Activated CD8-positive, alpha-beta T cell treated with anti-CD3 and anti-CD28 coated beads for 36 hours (primary cell): ENCODE measurements at regions not wholly inside any gene's neighbourhood (a gene's known extent, or its start where the extent isn't known, plus 50 kb on each side); places are given as distances from the start of the nearest gene placed in this dataset.
"Not testable (repeated sequence)": the region's sequence is repeated elsewhere in the genome, so short reads cannot be mapped to it uniquely, and the experiment has no call there.

Experiments
- ATAC-seq: fragments of 200-7000 bp; cut with Tn5 transposase; one replicate; pipeline ENCODE4 v1.10.0; 2021; ENCODE audit warnings: mild to moderate bottlenecking, moderate library complexity
- CTCF ChIA-PET: fragments of 350-600 bp; sonication (Branson Sonifier 250); formaldehyde crosslinking; loops from one replicate; lab custom pipeline; 2021; ENCODE audit warnings: antibody characterized with exemption; lab: Charles Lee
- POLR2A ChIA-PET: fragments of 350-600 bp; sonication (Branson Sonifier 250); formaldehyde crosslinking; loops from one replicate; lab custom pipeline; 2021; ENCODE audit warnings: antibody characterized with exemption; lab: Charles Lee
- DNase-seq: peaks from one replicate; pipeline ENCODE4 v3.0.0-alpha.2; 2020
- H3K27ac Mint-ChIP-seq: one replicate; pipeline ENCODE4 v1.8.0; 2021; ENCODE audit warnings: mild to moderate bottlenecking, mixed read lengths
- H3K27me3 Mint-ChIP-seq: one replicate; pipeline ENCODE4 v1.8.0; 2021; ENCODE audit warnings: mixed read lengths
- H3K36me3 Mint-ChIP-seq: one replicate; pipeline ENCODE4 v1.8.0; 2021; ENCODE audit warnings: low read depth, mixed read lengths
- H3K4me1 Mint-ChIP-seq: one replicate; pipeline ENCODE4 v1.8.0; 2021; ENCODE audit warnings: low read depth, mixed read lengths
- H3K4me3 Mint-ChIP-seq: one replicate; pipeline ENCODE4 v1.8.0; 2021; ENCODE audit warnings: mild to moderate bottlenecking, moderate library complexity, mixed read lengths
- H3K9me3 Mint-ChIP-seq: one replicate; pipeline ENCODE4 v1.8.0; 2021; ENCODE audit warnings: mixed read lengths
- CTCF ChIP-seq: fragments of 200-600 bp; IDR thresholded peaks from one replicate; pipeline ENCODE4 v1.8.0; 2022; ENCODE audit warnings: antibody characterized with exemption, mild to moderate bottlenecking
- intact Hi-C: fragments of 100-400 bp; cut with micrococcal nuclease; formaldehyde crosslinking; loops from one replicate; pipeline ENCODE4 v1.10.0; 2022

GRCh38 chr13:40368127-40368891 is 298.1 kb downstream of the FOXO1 start:
- no peak overlapping the region for H3K4me3 Mint-ChIP-seq
- H3K27me3 Mint-ChIP-seq = no peaks in the 10 kb centered on the region
- DNase-seq (no peak), ATAC-seq (no peak)
- peaks cover 2% of the 10 kb centered on the region for H3K36me3 Mint-ChIP-seq
- intact Hi-C loops = no loop called here
- CTCF ChIA-PET = interaction anchor here (1.3 kb wide), 1 partner anchor 22 kb away, joined by 3 read pairs; no protein-coding TSS in a partner anchor
- peaks cover 2% of the 10 kb centered on the region for H3K9me3 Mint-ChIP-seq
- H3K4me1 Mint-ChIP-seq = peaks cover 42% of the 10 kb centered on the region
- TF ChIP-seq CTCF = no peak
- POLR2A ChIA-PET = interaction anchor here (1.3 kb wide), 1 partner anchor 181 kb away, joined by 3 read pairs; no protein-coding TSS in a partner anchor
- H3K27ac Mint-ChIP-seq = no peak overlapping the region

GRCh38 chr13:40370661-40371060 is 295.8 kb downstream of the FOXO1 start:
- intact Hi-C loops = no loop called here
- H3K27me3 Mint-ChIP-seq = no peaks in the 10 kb centered on the region
- POLR2A ChIA-PET = no interaction called here
- peaks cover 7% of the 10 kb centered on the region for H3K9me3 Mint-ChIP-seq
- CTCF ChIA-PET = no interaction called here
- ATAC-seq = no peak
- peaks cover 40% of the 10 kb centered on the region for H3K4me1 Mint-ChIP-seq
- no peak overlapping the region for H3K27ac Mint-ChIP-seq
- H3K4me3 Mint-ChIP-seq = no peak overlapping the region
- H3K36me3 Mint-ChIP-seq = peaks cover 6% of the 10 kb centered on the region
- TF ChIP-seq CTCF = no peak
- no peak for DNase-seq

GRCh38 chr13:40371531-40372125 is 294.8 kb downstream of the FOXO1 start:
- Mint-ChIP-seq H3K4me3 (no peak overlapping the region), H3K27me3 (no peaks in the 10 kb centered on the region), H3K36me3 (peaks cover 6% of the 10 kb centered on the region), H3K9me3 (peaks cover 7% of the 10 kb centered on the region), H3K4me1 (peaks cover 40% of the 10 kb centered on the region), H3K27ac (no peak overlapping the region)
- no peak for DNase-seq
- ChIA-PET POLR2A (interaction anchor here (0.6 to 1.3 kb wide), 2 partner anchors 13 to 313 kb away, joined by 3 read pairs; no protein-coding TSS in a partner anchor), CTCF (no interaction called here)
- no peak for ATAC-seq
- intact Hi-C loops = no loop called here
- TF ChIP-seq CTCF = no peak

- peaks cover 54% of the 10 kb centered on the region for H3K4me1 Mint-ChIP-seq
- intact Hi-C loops, H3K27me3 Mint-ChIP-seq, H3K36me3 Mint-ChIP-seq, H3K4me3 Mint-ChIP-seq, CTCF ChIA-PET: not testable (repeated sequence)
- DNase-seq (peak; percentile 81), ATAC-seq (peak; percentile 78)
- H3K9me3 Mint-ChIP-seq = peaks cover 10% of the 10 kb centered on the region
- peak overlapping the region; percentile 63 for H3K27ac Mint-ChIP-seq
- POLR2A ChIA-PET = interaction anchor here (1.0 to 1.6 kb wide), 2 partner anchors 10 to 15 kb away, joined by 4 to 11 read pairs; no protein-coding TSS in a partner anchor
These were observed 292.8 kb downstream of the FOXO1 start for GRCh38 chr13:40373608-40374007.

- H3K9me3 Mint-ChIP-seq = peaks cover 14% of the 10 kb centered on the region
- DNase-seq = no peak
- peaks cover 50% of the 10 kb centered on the region for H3K4me1 Mint-ChIP-seq
- ChIA-PET POLR2A (interaction anchor here (1.6 kb wide), 1 partner anchor 13 kb away, joined by 11 read pairs; no protein-coding TSS in a partner anchor), CTCF (no interaction called here)
- TF ChIP-seq CTCF = no peak
- intact Hi-C loops = no loop called here
- no peak overlapping the region for H3K4me3 Mint-ChIP-seq
- no peaks in the 10 kb centered on the region for H3K27me3 Mint-ChIP-seq
- ATAC-seq = no peak
- no peak overlapping the region for H3K27ac Mint-ChIP-seq
- H3K36me3 Mint-ChIP-seq = peaks cover 9% of the 10 kb centered on the region
These were observed 290.8 kb downstream of the FOXO1 start for GRCh38 chr13:40375489-40376171.
